Hematopoietic multipotent progenitor cell treated with erythropoietin and hydrocortisone succinate and interleukin-3 and kit ligand, for 4 days (in vitro differentiated cells): ENCODE measurements at regions not wholly inside any gene's neighbourhood (a gene's known extent, or its start where the extent isn't known, plus 50 kb on each side); places are given as distances from the start of the nearest gene placed in this dataset.

Source experiments
- DNase-seq: peaks from one replicate; pipeline ENCODE4 v3.0.0-alpha.2; 2015

- DNase-seq = no peak
These were observed 728.7 kb downstream of the LTN1 start for GRCh38 chr21:28263974-28264373.

- no peak for DNase-seq
These were observed 731.4 kb downstream of the LTN1 start for GRCh38 chr21:28261298-28261697.

- DNase-seq = no peak
These were observed 735.4 kb downstream of the LTN1 start for GRCh38 chr21:28257276-28257675.

GRCh38 chr21:28256837-28257236 is 735.8 kb downstream of the LTN1 start:
- DNase-seq = no peak

GRCh38 chr21:28256420-28256831 is 736.3 kb downstream of the LTN1 start:
- no peak for DNase-seq

GRCh38 chr21:28253961-28254360 is 738.7 kb downstream of the LTN1 start:
- DNase-seq = no peak

- no peak for DNase-seq
These were observed 739.3 kb downstream of the LTN1 start for GRCh38 chr21:28253338-28253737.

- no peak for DNase-seq
These were observed 739.7 kb downstream of the LTN1 start for GRCh38 chr21:28252928-28253327.

GRCh38 chr21:28250946-28251345 is 741.7 kb downstream of the LTN1 start:
- no peak for DNase-seq

- DNase-seq = no peak
These were observed 745.1 kb downstream of the LTN1 start for GRCh38 chr21:28247454-28248020.

GRCh38 chr21:28240586-28240985 is 752.1 kb downstream of the LTN1 start:
- DNase-seq = peak; percentile 13

- no peak for DNase-seq
These were observed 753.3 kb downstream of the LTN1 start for GRCh38 chr21:28239340-28239739.

- no peak for DNase-seq
These were observed 755.0 kb downstream of the LTN1 start for GRCh38 chr21:28237661-28238060.

- peak; percentile 77 for DNase-seq
These were observed 757.3 kb downstream of the LTN1 start for GRCh38 chr21:28235169-28235895.

GRCh38 chr21:28234326-28234725 is 758.4 kb downstream of the LTN1 start:
- DNase-seq = peak; percentile 82

GRCh38 chr21:28233536-28234220 is 759.0 kb downstream of the LTN1 start:
- no peak for DNase-seq

GRCh38 chr21:28230559-28230958 is 762.1 kb downstream of the LTN1 start:
- DNase-seq = no peak

GRCh38 chr21:28229814-28230213 is 762.9 kb downstream of the LTN1 start:
- DNase-seq = peak; percentile 68

GRCh38 chr21:28228636-28228995 is 764.1 kb downstream of the LTN1 start:
- no peak for DNase-seq

- DNase-seq = no peak
These were observed 764.6 kb downstream of the LTN1 start for GRCh38 chr21:28227881-28228635.

GRCh38 chr21:28226563-28226962 is 766.1 kb downstream of the LTN1 start:
- no peak for DNase-seq

GRCh38 chr21:28224191-28224726 is 768.4 kb downstream of the LTN1 start:
- DNase-seq = no peak

- no peak for DNase-seq
These were observed 770.7 kb downstream of the LTN1 start for GRCh38 chr21:28221984-28222383.
